Cardiac muscle cell (in vitro differentiated cells and primary cell): ENCODE measurements at regions not wholly inside any gene's neighbourhood (a gene's known extent, or its start where the extent isn't known, plus 50 kb on each side); places are given as distances from the start of the nearest gene placed in this dataset.

Experiments
- DNase-seq, 2 donors: peaks; one replicate each; pipeline versions ENCODE4 v3.0.0 to v3.0.0-alpha.2; 2010 to 2017; ENCODE audit warnings: low read depth in 1 of 2, low spot score in 1 of 2
- H3K27ac ChIP-seq: fragments of 200-600 bp; sonication (generic); 2 replicates; pipeline ENCODE4 v1.5.1; 2016
- H3K27me3 ChIP-seq: fragments of 200-600 bp; sonication (generic); 2 replicates; pipeline ENCODE4 v1.6.0; 2016; ENCODE audit warnings: control low read depth
- H3K36me3 ChIP-seq: fragments of 200-600 bp; sonication (generic); 2 replicates; pipeline ENCODE4 v1.5.1; 2016; ENCODE audit warnings: control low read depth
- H3K4me1 ChIP-seq: fragments of 200-600 bp; sonication (generic); 2 replicates; pipeline ENCODE4 v1.8.1; 2017; ENCODE audit warnings: low read depth, mild to moderate bottlenecking, mixed run types
- H3K4me3 ChIP-seq: fragments of 200-600 bp; sonication (generic); 2 replicates; pipeline ENCODE4 v1.5.1; 2016; ENCODE audit warnings: mild to moderate bottlenecking
- H3K9me3 ChIP-seq: fragments of 200-600 bp; sonication (generic); 2 replicates; pipeline ENCODE4 v1.5.1; 2017; ENCODE audit warnings: low read depth, mild to moderate bottlenecking, control low read depth
- CTCF ChIP-seq: IDR thresholded peaks from 2 replicates; pipeline ENCODE4 v1.5.1; 2012; ENCODE audit warnings: low read depth, mild to moderate bottlenecking, low read length

- Histone ChIP-seq H3K27ac (no peak overlapping the region), H3K4me1 (peaks cover 1% of the 10 kb centered on the region), H3K27me3 (no peaks in the 10 kb centered on the region), H3K9me3 (no peaks in the 10 kb centered on the region), H3K4me3 (no peak overlapping the region), H3K36me3 (no peaks in the 10 kb centered on the region)
- no peak for TF ChIP-seq CTCF
- no peak for DNase-seq
Observed at GRCh38 chr7:94069162-94069739, 65.1 kb upstream of the BET1 start.

DNA sequence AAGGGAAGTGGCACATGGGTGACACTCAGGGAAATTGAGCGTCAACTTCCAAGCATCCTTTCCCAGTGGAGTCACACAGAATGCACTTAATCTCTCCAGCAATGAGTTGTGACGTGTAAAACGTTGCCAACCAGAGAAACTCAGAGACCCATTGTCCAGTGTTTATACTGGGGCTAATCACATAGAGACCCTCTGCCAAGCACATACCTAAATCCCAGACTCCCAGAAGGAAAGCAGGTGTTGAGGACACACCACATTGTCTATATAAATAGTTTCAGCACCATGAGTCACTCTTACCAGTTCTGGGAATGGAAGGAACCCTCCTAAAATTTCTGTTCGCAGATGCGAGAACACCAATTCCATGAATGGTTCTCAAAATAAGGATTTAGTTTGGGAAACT is 76.4 kb upstream of the BET1 start:
- Histone ChIP-seq H3K27me3 (no peaks in the 10 kb centered on the region), H3K9me3 (no peaks in the 10 kb centered on the region), H3K4me3 (no peak overlapping the region), H3K27ac (no peak overlapping the region), H3K4me1 (no peaks in the 10 kb centered on the region), H3K36me3 (no peaks in the 10 kb centered on the region)
- no peak for TF ChIP-seq CTCF
- no peak for DNase-seq

GRCh38 chr7:94082126-94082525 is 78.0 kb upstream of the BET1 start:
- Histone ChIP-seq H3K9me3 (no peaks in the 10 kb centered on the region), H3K4me1 (peaks cover 4% of the 10 kb centered on the region), H3K27ac (no peak overlapping the region), H3K36me3 (no peaks in the 10 kb centered on the region), H3K4me3 (no peak overlapping the region), H3K27me3 (no peaks in the 10 kb centered on the region)
- DNase-seq: no peak
- TF ChIP-seq CTCF: no peak

DNA sequence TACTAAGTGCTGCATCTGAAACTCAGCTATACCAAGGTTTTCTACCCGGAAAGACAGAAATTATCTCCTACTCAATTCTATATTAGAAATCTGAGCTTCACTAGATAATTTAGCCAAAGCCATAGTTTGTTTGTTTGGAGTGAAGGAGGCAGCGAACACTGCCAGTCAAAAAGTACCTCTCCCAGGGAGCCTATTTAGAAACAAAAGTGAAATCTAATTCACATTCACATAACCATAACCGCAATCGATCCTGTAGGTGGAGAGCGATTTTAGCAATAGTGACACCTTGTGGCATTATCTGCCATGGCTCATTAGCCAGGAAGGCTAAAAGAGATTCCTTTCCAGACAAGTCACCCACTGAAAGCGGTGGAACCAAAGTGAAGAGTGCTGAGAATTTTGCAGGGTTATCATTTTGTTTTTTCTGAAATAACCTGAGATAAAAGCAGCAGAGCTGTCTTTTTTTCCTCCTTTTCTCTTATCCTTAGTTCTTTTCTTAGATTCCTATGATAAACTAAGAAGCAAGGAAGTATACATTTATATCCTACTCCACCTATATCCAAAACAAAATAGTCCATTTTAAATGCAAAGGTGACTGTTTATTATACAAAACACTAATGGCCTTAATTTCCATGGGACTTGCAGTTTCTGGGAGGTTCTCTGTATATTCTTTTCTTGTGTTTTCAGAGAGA is 83.7 kb upstream of the BET1 start:
- Histone ChIP-seq H3K36me3 (no peaks in the 10 kb centered on the region), H3K27ac (no peak overlapping the region), H3K4me3 (no peak overlapping the region), H3K9me3 (no peaks in the 10 kb centered on the region), H3K27me3 (no peaks in the 10 kb centered on the region), H3K4me1 (peaks cover 15% of the 10 kb centered on the region)
- peak; percentile 78 for TF ChIP-seq CTCF
- peak; percentile 73 to 88 for DNase-seq

DNA sequence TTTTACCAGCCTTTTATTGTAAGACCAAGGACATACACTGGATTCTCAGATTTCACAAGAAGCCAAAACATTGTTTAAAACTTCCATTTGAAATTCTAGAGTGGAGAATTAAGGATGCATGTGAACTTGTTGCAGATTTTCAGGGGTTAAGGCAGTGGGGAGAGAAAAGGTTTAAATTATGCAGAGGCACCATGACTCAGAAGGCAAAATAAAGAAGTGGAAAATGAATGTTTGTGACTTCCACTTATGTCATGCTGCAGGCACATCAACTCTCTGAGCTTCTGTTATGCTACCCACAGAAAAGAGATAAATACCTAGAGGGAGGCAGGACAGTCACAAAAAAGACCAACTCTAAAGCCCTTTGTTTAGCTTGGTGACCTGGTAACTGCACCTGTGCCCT is 84.4 kb upstream of the BET1 start:
- peaks cover 15% of the 10 kb centered on the region for H3K4me1 ChIP-seq
- no peak for TF ChIP-seq CTCF
- H3K27me3 ChIP-seq: no peaks in the 10 kb centered on the region
- H3K4me3 ChIP-seq: no peak overlapping the region
- DNase-seq: peak in 1 of 2 donors; percentile 23
- H3K9me3 ChIP-seq: no peaks in the 10 kb centered on the region
- H3K36me3 ChIP-seq: no peaks in the 10 kb centered on the region
- H3K27ac ChIP-seq: no peak overlapping the region
